ENCODE measurements at regions not wholly inside any gene's neighbourhood (a gene's known extent, or its start where the extent isn't known, plus 50 kb on each side); places are given as distances from the start of the nearest gene placed in this dataset.

GRCh38 chr14:98623788-98624415 is 648.1 kb downstream of the BCL11B start:
- DNase-seq (ENCODE audit: low read depth), result no peak

- no peak for DNase-seq (ENCODE audit: low read depth)
Measured at GRCh38 chr14:98633380-98633779, 638.6 kb downstream of the BCL11B start.

- DNase-seq (ENCODE audit: low read depth), result no peak
Measured at GRCh38 chr14:98634043-98634820, 637.8 kb downstream of the BCL11B start.

DNA sequence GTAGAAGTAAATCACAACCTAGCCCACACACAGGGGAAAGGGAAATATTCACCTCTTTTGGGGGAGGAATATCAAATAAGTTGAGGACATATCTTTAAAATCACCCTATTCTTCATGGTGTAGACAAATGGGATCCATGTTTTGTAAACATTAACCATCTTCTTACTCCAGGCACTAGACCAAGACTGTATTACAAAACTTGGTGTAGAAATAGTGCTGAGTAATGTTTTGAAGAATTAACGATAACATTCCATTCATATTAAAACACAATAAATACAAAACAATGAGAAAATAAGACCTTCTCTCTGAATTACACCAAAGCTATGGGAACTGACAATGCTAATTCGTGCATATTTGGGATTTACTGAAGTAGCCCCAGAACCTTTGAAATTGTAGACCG is 633.6 kb downstream of the BCL11B start:
- no peak for DNase-seq (ENCODE audit: low read depth)

DNA sequence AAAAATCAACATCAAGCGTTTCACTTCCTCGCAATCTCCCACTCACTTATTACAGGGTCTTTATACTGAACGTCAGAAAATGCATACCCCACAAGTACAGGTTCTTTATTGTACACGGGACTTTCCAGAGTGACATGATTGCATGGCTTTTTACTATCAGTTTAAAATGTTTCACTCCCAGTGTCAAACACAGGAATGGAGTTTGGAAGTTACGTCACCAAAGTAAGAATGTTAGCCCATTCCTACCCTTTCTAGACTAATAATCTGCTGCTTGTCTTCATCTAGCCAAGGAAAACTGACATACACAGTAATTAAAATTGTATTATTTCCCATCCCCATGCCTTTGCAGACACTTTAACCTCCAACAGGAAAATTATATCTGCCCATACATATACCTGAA is 624.2 kb downstream of the BCL11B start:
- DNase-seq (ENCODE audit: low read depth), result no peak

DNA sequence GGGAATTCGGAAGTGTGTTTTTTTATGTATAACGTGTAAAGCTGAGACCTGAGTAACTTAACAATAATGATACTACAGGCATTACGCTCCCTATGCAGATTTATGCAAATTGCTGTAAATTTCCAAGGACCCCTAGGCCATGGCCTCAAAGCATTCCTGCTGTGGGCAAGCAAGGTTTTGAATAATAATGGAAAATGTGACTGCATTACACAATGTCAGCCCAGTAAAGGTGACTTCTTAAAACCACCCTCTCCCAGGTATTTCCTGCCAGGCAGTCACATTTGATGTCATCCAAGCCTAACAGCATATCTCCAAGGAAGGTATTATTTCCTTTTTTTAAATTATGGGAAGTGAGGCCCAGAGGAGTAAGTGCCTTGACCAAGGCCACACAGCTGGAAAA is 621.0 kb downstream of the BCL11B start:
- no peak for DNase-seq (ENCODE audit: low read depth)

GRCh38 chr14:98665007-98665406 is 607.0 kb downstream of the BCL11B start:
- no peak for DNase-seq (ENCODE audit: low read depth)

DNA sequence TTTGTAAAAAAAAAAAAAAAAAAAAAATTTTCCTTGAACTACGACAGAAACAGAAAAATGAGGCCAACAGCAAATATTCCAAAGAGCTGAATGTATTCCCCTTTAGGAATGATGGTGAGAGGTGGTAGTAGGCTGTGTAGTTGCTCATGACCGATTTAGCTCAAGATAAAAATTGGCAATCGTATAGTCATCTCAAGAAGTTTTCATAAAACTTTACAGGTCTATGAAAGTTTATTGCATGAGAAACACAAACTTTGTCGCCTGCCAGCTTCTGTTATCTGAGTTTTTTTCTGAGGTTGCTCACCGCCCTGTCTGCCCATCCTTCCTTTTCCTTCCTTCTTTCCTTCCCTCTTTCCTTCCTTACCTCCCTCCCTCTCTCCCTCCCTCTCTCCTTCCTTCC is 605.5 kb downstream of the BCL11B start:
- no peak for DNase-seq (ENCODE audit: low read depth)

DNA sequence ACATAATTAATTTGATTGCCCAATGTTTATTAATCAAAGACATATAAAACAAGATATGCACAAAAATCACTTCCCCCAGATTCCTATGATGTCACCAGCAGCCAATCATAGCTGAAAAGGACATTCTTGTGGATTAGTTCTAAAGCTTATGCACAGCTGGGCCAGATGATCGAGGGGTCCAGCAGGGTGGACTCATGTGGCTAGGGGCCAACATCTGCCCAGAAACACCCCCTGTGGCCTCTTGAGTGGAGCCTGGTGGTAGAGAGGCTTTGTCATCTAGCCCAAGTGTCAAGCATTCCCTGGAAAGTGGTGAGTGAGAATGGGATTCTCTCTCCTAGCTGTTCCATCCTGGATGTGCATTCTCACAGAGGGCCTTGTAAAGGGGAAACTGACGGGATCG is 590.0 kb downstream of the BCL11B start:
- DNase-seq (ENCODE audit: low read depth), result no peak

GRCh38 chr14:98682726-98683125 is 589.3 kb downstream of the BCL11B start:
- DNase-seq (ENCODE audit: low read depth), result no peak

DNA sequence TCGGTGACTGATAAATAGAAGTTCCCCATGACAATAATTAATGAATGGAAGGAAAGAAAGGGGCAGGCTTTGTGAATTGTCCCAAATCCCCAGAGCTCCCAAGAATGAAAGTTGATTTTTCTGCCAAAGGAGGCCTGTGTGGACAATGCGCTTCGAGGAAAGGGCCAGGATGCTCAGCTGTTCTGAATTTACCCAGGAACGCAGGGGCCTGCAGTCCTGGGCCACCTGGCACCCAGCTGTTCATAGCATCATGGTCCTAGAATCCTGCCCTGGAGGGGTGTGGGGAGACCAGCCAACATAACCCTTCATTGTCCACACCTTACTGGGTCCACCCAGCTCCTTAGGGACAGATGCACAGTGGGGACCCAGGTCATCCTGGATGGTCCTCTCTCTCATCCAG is 587.5 kb downstream of the BCL11B start:
- no peak for DNase-seq (ENCODE audit: low read depth)

DNA sequence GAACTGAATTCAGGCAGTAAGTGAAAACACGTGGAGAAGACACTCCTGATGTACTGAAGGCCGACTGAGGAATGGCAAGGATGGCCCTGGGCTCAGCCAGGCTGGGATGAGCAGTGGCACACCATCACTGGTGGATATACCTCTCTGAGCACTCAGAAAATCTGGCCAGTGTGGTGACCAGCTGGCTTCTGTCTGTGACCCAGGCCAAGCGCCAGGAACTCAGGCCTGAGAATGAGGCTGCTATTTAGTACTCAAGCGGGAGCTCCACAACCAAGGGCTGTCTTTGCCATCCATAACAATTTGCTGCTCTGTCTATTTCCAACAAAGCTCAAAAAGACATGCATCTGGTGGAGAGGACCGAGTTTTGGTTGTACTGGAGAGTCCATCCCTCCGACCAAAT is 586.3 kb downstream of the BCL11B start:
- DNase-seq (ENCODE audit: low read depth), result no peak

DNA sequence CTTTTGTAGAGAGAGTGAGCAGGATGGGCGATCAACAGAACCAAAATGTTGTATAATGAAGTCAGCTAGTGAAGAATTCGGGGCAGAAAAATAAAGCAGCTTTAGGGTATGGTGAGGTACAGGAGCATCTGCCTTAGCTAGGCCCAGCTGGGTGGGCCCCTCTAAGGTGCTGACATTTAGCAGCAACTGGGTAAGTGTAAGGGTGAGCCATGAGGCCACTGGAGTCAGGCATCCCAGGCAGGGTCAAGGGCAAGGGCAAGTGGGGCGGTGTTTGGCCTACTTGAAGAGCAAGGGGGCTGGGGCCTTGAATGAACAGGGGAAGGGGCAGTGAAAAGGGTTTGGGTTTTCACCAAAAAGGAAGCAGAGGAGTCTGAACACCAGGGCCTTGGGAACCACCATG is 583.6 kb downstream of the BCL11B start:
- DNase-seq (ENCODE audit: low read depth), result no peak

DNA sequence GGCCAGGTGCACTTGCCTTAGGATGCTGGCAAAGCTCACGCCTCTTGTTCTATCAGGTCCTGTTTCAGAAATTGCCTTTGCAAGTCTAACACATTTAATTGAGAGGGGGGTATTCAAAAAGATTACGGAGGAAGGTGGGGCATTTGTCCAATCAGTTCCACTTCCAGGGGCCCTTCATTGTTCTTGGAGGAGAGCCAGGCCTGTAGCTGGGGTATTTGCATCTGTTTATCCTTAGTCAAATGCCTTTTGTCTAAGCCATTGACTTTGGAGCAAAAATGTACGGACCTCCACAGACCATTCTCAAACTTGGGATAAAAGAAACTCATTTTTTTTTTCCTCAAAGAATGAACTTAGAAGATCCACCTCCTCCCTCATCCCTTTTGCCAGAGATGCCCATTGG is 582.0 kb downstream of the BCL11B start:
- no peak for DNase-seq (ENCODE audit: low read depth)

GRCh38 chr14:98692832-98693231 is 579.2 kb downstream of the BCL11B start:
- DNase-seq (ENCODE audit: low read depth), result no peak

GRCh38 chr14:98694541-98694940 is 577.5 kb downstream of the BCL11B start:
- DNase-seq (ENCODE audit: low read depth), result no peak

DNA sequence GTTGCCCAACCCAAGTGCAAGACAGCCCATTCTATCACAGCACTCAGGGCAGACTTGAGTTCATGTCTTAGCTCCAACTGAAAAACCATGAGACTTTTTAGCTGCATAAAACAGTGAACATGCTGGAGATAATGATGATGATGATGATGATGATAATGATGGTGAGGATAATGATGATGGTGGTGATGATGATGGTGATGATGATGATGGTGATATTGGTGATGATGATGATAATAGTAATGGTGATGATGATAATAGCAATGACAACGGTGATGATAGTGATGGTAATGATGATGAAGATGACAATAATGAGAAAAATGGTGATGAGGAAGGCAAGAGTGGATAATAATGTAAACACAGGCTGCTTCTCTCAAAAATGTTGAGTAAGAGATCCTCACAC is 576.2 kb downstream of the BCL11B start:
- no peak for DNase-seq (ENCODE audit: low read depth)

DNA sequence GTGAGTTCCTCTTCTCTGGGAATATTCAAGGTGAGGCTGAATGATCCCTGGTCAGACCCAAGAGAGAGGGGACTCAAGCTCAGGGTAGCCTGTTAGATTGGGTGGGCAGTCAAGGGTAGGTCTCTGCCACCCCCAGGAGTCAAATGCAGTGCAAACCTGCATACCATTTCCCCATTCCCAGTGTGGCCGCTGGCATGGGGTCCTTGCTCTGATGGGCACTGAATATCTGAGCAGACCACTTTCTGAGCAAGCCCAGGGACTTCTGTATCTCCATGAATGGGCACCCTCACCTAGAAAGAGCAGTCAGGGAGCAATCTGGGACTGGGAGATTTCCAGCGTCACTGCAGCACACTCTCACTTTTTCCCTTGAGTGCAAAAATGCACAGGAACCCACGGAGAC is 573.7 kb downstream of the BCL11B start:
- no peak for DNase-seq (ENCODE audit: low read depth)

- no peak for DNase-seq (ENCODE audit: low read depth)
Measured at GRCh38 chr14:98700748-98701147, 571.2 kb downstream of the BCL11B start.

GRCh38 chr14:98701377-98701776 is 570.6 kb downstream of the BCL11B start:
- no peak for DNase-seq (ENCODE audit: low read depth)

DNA sequence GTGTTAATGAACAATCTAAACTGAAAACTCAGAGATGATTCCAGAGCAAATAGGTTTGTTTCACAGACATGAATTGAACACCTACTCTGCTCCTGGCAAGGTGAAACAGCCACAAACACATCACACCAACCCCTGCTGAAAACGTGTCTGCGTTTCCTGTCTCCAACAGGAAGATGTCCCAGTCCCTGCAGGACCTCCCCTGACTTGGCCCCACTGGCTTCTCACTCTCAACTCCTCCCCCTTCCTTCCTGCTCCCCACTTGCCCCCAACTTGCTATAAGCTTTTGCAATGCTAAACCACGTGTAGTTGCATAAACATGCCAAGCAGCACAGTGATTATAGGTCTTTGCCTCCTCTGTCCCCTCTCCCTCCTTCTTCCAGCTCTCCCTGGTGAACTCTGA is 567.6 kb downstream of the BCL11B start:
- DNase-seq (ENCODE audit: low read depth), result no peak

DNA sequence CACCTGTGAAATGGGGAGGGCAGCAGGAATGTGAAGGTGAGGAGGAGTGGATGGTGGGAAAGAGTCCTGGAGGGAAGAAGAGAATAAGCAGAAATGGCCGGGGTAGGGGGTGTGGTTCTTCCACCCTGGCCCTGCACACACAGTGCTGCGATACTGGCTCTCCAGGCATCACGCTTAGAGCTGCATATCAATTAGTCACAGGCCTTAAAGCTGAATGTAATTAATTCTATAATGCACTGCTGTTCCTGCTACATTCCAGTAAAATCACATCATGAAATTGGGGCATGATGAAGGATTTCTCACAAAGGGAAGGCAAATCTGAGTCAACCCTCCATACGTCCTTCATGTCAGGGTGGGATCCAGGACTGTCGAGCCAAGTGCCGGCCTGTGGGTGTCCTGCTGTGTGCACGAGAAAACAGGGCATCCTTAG is 566.1 kb downstream of the BCL11B start:
- no peak for DNase-seq (ENCODE audit: low read depth)

GRCh38 chr14:98707522-98707921 is 564.5 kb downstream of the BCL11B start:
- no peak for DNase-seq (ENCODE audit: low read depth)

DNA sequence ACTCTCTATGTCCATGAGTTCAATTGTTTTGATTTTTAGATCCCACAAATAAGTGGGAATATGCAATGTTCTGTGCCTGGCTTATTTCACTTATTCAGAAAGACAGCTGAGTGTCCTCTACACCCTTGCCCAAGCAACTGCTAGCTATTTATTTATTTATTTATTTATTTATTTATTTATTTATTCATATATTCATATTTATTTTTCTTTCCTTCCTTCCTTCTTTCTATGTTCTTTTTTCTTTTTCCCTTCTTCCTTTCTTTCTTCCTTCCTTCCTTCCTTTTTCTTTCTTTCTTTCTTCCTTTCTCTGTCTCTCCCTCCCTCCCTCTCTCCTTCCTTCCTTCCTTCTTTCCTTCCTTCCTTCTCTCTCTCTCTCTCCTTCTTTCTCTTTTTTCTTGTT is 563.4 kb downstream of the BCL11B start:
- DNase-seq (ENCODE audit: low read depth), result no peak

Data from non-pigmented ciliary epithelial cell (primary cell).